Progenitor cell of endocrine pancreas (in vitro differentiated cells): ENCODE measurements at regions not wholly inside any gene's neighbourhood (a gene's known extent, or its start where the extent isn't known, plus 50 kb on each side); places are given as distances from the start of the nearest gene placed in this dataset.

Source experiments
- DNase-seq: peaks from one replicate; pipeline ENCODE4 v3.0.0; 2021; ENCODE audit warnings: low spot score; ENCODE audit not compliant: unreplicated experiment
- H3K27ac Mint-ChIP-seq: 2 replicates; pipeline ENCODE4 v1.8.0; 2021; ENCODE audit warnings: mild to moderate bottlenecking, moderate library complexity, mixed read lengths
- H3K27me3 Mint-ChIP-seq: 2 replicates; pipeline ENCODE4 v1.8.0; 2021; ENCODE audit warnings: mixed read lengths
- H3K36me3 Mint-ChIP-seq: 2 replicates; pipeline ENCODE4 v1.8.0; 2022; ENCODE audit warnings: mixed read lengths; ENCODE audit not compliant: insufficient read depth
- H3K4me1 Mint-ChIP-seq: 2 replicates; pipeline ENCODE4 v1.8.0; 2021; ENCODE audit warnings: low read depth, mixed read lengths
- H3K4me3 Mint-ChIP-seq: 2 replicates; pipeline ENCODE4 v1.8.0; 2021; ENCODE audit warnings: low read depth, mild to moderate bottlenecking, moderate library complexity, mixed read lengths
- H3K9me3 Mint-ChIP-seq: 2 replicates; pipeline ENCODE4 v1.8.0; 2021; ENCODE audit warnings: low read depth, mixed read lengths
- TF ChIP-seq, protein P1 (sequence below): fragments of 200-600 bp; sonication (generic); IDR thresholded peaks from one replicate; pipeline ENCODE4 v1.5.0; 2021; ENCODE audit warnings: antibody characterized with exemption, mild to moderate bottlenecking; ENCODE audit not compliant: unreplicated experiment

DNA sequence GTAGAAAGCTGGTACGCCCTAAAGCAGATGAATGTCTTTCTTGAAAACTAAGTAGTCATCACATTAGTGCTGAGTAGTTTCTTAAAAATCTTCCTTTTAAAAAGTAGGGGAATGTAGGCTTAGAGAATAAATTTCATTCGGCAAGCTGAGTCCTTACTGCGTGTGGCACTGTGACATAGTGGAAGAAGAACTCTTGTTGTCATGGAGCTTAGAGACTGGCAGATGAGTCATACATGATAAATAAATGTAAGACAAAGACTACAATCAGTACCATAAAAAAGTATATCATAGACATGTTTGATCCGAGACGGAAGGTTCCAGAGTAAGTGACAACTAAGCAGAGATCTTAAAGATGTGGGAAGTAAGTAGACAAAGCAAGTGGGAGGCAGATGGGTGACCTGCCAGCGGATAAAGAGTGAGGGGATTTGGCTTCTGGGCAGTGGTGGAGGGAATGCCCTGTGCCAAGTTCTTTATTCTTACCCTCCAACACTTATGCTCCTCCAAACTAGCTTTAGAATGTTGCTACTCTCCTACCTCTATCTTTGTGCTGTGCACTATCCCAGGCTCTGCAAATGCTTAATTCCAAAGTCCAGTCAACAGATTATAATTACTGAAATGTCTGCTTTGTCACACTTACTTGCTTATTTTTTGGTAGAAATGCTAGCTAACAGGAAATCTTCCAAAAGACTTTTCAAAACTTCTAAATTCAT lies 608.5 kb upstream of the USP24 start:
- no peak for DNase-seq
- peaks cover 12% of the 10 kb centered on the region for H3K4me1 Mint-ChIP-seq
- no peaks in the 10 kb centered on the region for H3K36me3 Mint-ChIP-seq
- H3K9me3 Mint-ChIP-seq: no peaks in the 10 kb centered on the region
- H3K4me3 Mint-ChIP-seq: no peak overlapping the region
- TF ChIP-seq, protein P1, sequence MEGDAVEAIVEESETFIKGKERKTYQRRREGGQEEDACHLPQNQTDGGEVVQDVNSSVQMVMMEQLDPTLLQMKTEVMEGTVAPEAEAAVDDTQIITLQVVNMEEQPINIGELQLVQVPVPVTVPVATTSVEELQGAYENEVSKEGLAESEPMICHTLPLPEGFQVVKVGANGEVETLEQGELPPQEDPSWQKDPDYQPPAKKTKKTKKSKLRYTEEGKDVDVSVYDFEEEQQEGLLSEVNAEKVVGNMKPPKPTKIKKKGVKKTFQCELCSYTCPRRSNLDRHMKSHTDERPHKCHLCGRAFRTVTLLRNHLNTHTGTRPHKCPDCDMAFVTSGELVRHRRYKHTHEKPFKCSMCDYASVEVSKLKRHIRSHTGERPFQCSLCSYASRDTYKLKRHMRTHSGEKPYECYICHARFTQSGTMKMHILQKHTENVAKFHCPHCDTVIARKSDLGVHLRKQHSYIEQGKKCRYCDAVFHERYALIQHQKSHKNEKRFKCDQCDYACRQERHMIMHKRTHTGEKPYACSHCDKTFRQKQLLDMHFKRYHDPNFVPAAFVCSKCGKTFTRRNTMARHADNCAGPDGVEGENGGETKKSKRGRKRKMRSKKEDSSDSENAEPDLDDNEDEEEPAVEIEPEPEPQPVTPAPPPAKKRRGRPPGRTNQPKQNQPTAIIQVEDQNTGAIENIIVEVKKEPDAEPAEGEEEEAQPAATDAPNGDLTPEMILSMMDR: no peak
- no peaks in the 10 kb centered on the region for H3K27me3 Mint-ChIP-seq
- no peak overlapping the region for H3K27ac Mint-ChIP-seq

DNA sequence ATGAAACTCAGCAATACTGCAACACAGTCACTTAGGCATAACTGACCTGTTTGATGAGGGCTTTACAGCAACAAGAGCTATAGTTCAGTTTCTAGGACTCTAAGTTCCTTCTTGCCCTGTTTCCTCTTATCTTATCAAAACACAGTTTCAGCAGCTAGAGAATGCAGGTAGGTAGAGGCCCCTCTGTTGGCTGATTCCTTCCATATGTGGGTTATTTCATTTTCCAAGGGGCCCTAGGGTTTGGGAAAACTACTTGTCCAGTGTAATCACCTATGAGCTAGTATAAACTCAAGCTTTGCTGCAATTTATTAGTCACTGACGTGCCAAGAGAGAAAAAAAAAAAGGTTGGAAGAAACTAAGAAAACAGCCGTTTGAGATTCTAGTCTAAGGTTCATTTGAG lies 607.7 kb upstream of the USP24 start:
- no peaks in the 10 kb centered on the region for H3K36me3 Mint-ChIP-seq
- no peak overlapping the region for H3K27ac Mint-ChIP-seq
- TF ChIP-seq, protein P1: no peak
- H3K9me3 Mint-ChIP-seq: no peaks in the 10 kb centered on the region
- DNase-seq: no peak
- no peaks in the 10 kb centered on the region for H3K27me3 Mint-ChIP-seq
- no peak overlapping the region for H3K4me3 Mint-ChIP-seq
- H3K4me1 Mint-ChIP-seq: peaks cover 12% of the 10 kb centered on the region

DNA sequence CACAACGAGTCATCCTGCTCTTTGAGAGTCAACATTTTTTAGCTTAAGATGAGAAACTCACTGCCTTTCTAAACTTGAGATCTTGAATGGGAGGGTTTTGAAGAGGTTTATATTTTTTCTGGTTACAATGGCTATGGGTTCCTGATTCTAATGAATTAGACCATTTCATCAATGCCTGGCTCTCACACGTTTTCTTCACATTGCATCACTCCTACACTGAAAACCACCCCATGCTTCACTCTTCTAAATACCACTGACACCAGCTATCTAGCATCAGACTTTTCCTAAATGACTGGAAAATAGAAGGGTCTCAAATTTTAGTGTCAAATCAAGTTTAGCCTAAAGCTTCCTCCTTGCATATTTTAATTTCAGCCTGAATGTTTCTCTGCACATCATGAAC lies 606.1 kb upstream of the USP24 start:
- H3K27ac Mint-ChIP-seq: no peak overlapping the region
- peaks cover 12% of the 10 kb centered on the region for H3K4me1 Mint-ChIP-seq
- H3K4me3 Mint-ChIP-seq: no peak overlapping the region
- H3K27me3 Mint-ChIP-seq: no peaks in the 10 kb centered on the region
- H3K9me3 Mint-ChIP-seq: no peaks in the 10 kb centered on the region
- TF ChIP-seq, protein P1: no peak
- no peaks in the 10 kb centered on the region for H3K36me3 Mint-ChIP-seq
- no peak for DNase-seq

DNA sequence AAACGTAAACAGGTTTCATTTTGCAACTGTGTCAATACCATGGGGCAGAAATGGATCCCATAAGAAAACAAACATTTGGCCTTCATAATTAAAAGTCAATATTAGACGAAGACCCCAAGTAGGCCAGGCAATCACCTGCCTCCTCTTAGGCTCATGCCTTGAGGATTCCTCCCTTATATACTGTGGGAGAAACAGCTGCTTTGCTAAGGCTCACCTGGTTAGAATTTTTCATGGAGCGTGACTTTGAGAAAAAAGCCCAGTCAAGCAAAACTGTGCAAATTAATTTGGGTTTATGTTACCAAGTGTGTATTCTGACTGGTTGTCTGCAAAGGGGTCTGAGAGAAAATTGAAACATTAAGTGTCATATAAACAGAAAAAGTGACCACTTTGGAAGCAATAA lies 605.3 kb upstream of the USP24 start:
- DNase-seq: no peak
- Mint-ChIP-seq H3K27me3 (no peaks in the 10 kb centered on the region), H3K4me1 (peaks cover 12% of the 10 kb centered on the region)

DNA sequence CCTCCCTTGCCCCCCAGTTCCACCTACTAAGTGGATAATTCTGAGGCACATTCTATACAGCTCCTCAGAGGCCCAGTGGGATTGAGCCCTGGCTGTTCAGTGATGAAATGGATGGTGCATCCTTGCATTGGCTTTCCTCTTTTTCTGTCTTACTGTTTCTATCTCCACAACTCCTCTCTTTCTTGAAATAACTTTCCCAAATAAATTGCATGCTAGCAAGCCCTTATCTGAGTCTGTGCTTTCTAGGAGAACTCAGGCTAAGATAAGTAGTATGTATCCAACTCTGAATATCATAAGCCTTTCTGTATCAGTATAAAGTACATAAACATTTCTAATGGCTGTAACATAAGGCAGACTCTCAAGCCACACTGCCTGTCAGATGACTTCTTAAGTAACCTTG lies 603.8 kb upstream of the USP24 start:
- Mint-ChIP-seq H3K4me1 (peaks cover 12% of the 10 kb centered on the region), H3K27ac (no peak overlapping the region), H3K36me3 (no peaks in the 10 kb centered on the region), H3K9me3 (no peaks in the 10 kb centered on the region), H3K27me3 (no peaks in the 10 kb centered on the region), H3K4me3 (no peak overlapping the region)
- DNase-seq: no peak
- TF ChIP-seq, protein P1: no peak

More for the DNA sequence above, 605.3 kb upstream of the USP24 start:
- H3K9me3 Mint-ChIP-seq: no peaks in the 10 kb centered on the region
- H3K27ac Mint-ChIP-seq: no peak overlapping the region
- H3K36me3 Mint-ChIP-seq: no peaks in the 10 kb centered on the region
- TF ChIP-seq, protein P1: no peak
- no peak overlapping the region for H3K4me3 Mint-ChIP-seq
